IPS DF 19.7 (cell line): ENCODE measurements at regions not wholly inside any gene's neighbourhood (a gene's known extent, or its start where the extent isn't known, plus 50 kb on each side); places are given as distances from the start of the nearest gene placed in this dataset.
"Not testable (repeated sequence)": the region's sequence is repeated elsewhere in the genome, so short reads cannot be mapped to it uniquely, and the experiment has no call there.

Experiments
- DNase-seq: peaks from one replicate; pipeline ENCODE4 v3.0.0-alpha.2; 2013; ENCODE audit warnings: low read depth, low spot score

DNA sequence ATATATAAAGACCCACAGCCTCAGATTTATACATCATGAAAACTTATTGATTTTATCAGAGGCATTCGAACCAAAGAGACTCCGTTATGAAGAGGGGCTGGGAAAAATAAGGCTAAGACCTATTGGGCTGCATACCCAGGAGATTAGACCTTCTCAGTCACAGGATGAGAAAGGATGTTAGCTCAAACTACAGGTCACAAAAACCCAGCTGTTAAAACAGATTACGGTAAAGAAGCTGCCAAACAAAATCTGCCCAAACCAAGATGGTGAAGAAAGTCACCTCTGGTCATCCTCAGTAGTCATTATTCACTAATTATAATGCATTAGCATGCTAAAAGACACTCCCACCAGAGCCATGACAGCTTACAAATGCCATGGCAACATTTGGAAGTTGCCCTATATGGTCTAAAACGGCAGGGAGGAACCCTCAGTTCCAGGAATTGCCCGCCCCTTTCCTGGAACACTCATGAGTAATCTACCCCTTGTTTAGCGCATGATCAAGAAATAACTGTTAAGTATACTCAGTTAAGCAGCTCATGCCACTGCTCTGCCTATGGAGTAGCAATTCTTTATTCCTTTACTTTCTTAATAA, 362.5 kb upstream of the PCDH15 start:
- DNase-seq = no peak

DNA sequence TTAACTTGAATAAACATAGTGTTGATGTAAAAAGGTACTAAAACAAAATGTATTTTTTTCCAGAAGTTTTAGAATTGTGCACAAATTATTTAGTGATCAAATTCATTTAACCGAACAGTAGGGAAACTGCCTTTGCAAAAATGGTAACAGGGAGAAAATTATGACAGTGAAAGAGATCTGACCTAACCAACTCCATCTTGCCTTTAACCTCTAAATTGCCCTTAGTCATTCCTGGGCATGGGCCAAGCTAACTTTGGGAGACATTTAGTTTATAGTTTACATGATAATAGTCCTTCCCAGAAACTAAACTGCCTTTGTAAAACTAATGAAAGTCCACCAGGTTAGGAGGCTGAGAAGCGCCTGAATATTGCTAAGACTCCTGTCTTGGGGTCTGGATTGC, 361.3 kb upstream of the PCDH15 start:
- not testable (repeated sequence) for DNase-seq

DNA sequence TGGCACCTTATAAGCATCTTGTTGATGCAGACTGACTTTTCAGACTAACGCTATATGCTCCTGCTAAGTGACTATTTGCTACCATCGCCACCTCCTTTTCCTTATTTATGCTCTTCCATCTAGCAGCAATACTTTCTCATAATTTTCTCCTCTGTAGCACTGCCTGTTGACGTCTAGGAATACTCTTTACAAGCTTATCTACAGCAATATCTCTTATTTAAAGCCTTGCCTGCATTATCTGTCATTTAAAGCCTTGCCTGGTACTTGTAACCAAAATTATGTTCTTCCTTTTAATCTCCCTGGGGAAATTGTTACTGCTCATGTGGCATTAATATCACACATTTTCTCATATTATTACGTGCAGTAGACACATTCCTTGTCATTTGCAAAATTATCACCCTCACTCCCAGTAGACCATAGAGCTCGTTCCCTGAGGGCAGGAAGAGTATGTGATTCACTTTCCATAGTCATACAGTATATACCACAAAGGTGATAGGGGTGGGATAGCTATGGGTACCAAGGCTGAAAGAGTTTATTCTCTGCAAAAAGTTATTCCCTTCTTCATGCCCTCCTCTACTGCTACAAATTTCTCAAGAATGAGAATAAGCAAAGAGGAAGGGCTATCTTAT, 359.7 kb upstream of the PCDH15 start:
- DNase-seq = no peak

DNA sequence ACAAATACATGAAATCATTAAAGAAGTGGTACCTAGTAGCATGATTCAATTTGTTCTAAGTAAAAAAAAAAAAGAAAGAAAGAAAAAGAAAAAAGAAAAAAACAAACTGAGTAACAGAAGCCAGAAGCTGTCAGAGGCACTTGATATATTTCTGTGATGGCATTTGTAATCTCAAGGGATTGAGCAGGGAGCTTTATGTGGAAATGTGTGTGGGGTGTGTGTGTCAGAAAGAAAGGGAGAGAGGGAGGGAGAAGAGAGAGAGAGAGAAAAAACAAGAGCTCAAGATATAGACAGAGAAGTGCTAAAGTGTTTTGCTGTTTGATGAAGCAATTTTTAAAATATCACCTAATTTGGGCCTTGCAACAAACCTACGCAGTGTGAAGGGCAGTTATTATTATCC, 357.6 kb upstream of the PCDH15 start:
- DNase-seq = no peak

DNA sequence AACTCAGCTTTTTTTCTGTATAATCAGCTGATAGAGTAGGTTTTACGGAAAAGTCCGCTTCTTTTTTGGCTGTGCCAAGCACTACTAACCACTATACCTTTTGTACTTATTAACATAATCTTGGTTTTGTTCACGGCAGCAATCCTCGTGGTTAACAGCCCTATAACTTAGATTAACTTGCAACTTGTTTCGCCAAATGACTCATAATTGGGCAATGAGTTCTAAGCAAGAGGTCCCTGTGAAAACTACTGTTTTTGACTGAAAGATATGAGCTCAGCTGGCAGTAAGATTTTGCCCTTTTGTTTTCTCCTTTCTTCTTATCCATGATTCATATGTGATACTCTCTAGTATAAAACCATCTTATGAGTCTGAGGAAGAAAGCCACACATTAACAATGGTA, 345.0 kb upstream of the PCDH15 start:
- DNase-seq = no peak

DNA sequence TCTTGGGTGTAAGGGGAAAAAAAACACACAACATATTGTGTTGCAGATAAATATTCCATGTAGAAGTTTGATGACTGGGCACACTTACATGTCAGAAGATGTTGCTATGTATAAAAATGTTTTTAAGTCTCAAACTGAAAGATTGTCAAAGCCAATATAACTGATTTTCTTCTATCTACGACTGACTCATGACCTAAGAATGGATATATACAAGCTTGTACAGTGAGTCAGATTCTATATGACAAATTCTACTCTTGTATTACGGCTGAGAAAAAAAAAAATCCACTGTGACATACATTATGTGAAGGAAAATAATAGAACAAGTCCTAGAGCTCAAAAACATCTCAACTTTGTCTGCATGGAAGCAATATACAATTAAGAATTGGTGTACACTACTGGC, 343.0 kb upstream of the PCDH15 start:
- no peak for DNase-seq

DNA sequence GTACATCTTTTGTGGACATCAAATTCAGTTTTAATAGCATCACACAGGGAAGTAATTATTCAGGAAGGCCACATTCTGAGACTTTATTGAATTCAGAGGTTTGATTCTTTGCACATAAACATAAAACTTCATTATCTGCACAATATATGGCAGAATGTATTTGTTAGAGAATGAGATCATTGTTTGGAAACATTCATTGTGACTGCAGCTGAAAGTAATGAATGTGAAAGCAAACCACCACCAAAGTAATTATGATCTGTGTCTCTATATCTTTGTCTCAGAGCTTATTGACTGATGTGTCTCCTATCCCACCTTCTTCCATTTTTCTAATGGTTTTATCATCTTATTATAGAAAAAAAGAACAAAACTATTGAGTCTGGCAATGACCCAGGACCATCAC, 340.9 kb upstream of the PCDH15 start:
- DNase-seq = no peak

DNA sequence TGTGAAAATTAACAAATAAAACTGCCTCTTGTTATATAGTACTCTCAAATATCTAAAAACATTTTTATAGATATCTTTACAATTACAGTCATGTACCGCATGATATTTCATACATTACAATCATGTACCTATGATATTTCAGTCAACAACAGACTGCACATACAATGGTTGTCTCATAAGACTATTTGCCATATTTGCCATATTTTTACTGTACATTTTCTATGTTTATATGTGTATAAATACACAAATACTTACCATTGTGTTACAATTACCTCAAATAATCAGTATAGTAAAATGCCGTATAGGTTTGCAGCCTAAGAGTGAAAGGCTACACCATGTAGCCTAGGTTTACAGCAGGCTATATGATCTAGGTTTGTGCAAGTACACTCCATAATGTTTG, 336.0 kb upstream of the PCDH15 start:
- DNase-seq = no peak

DNA sequence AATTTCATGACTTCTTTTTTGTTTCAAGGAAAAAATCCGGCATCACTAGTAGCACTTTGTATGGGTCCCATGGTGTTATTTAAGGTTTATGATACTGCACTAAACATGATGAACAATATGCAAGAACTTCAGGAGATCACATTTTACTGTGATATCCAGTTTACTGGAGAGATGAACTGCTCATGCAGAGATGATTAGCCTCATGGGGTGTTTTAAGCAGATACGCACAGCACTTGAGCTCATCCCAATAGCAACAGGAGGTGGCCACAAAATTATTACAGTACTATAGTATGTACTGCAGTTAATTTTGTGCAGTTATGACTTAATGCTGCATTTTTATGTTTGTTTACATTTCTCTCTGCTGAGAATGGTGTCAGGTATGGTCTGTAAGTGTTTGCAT, 303.7 kb upstream of the PCDH15 start:
- DNase-seq = no peak

DNA sequence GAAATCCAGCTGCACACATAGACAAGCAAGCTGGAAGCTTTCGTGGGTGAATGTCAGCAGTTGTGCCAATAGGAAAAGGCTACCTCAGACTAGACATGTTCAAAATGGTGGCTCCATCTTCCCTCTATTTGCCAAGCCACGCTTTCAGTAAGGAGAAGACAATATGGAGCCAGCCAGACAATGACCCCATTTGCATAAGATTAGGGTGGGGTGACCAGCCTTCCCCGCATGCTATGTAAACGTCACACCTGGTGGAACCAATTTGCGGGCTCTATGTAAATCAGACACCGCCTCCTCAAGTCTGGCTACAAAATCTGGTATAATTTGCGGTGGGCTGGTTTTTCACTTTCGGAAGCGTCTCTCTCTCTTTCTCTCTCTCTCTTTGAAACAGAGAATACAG, 297.4 kb upstream of the PCDH15 start:
- DNase-seq = peak; percentile 7

DNA sequence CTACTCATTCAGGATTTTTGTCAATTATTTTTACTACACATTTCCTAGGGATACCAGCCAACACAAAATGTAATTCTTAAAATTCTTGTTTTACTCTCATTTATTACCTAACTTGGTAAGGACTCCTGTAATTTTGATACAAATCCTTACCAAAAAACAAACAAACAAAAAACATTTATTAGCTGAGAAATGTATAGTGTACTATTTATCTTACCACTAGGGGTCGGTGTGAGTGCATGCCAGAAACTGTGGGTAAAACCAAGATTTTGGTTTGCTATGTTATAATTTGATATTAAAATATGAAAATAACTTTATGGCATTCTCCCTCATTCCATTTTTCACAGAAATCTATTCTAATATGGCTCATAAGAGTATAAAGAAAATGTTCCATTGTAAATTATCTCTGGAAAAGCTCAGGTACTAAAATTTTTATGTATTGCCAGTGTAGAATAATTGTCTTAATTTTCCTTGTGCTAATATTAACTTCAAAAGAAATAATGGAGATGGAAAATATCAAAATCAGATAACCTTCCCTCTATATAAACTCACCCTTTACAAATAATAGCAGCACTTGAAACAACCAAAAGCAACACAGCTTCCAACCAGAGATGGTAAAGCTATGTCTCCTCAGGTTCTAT, 290.8 kb upstream of the PCDH15 start:
- no peak for DNase-seq

DNA sequence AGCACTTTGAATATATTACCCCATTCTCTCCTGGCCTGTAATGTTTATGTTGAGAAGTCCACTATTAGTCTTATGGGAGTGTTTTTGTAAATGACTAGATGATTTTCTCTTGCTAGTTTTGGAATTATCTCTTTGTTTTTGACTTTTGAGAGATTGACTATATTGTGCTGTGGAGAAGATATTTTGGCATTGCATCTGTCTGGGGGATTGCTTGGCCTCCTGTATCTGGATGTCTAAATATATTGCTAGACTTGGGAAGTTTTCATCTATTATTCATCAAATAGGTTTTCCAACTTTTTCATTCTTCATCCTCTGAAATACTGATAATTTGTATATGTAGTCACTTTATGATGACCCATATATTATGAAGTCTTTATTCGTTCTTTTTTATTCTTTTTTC, 277.1 kb upstream of the PCDH15 start:
- DNase-seq = no peak

DNA sequence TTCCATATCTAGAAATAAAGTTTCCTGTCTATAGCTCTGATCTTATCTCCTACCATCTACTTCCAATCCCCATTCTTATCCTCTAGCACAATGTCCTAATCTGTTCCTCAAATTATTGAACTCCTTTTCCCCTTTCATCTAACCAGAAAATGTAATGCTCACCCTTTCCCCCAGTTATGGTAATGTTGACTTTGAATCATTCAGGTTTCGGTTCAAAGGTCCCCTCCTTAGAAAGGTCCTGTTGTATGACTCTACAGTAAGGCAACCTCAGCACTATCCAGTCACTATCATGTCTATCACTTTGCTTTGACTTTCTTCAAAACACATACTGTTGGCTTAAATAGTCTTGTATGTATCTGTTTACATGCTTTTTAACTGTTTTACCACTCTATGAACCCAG, 264.2 kb upstream of the PCDH15 start:
- no peak for DNase-seq

DNA sequence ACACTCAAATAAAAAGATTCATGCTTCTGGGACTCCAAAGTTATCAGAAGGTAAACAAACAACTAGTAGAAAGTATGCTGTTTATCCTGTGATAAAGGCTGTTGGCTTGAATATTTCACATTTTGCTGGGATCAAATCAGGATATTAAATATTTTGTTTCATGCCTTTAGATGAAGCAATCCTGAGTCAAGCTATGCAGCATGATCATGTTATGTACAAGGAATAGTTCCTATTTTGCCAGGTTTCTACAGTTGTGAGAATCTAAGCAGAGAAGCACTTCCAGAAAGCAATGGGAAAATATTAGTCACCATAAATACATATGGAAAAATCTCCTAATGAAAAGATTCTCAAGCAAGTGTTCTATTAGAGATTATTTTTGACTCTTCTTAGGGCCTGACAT, 262.8 kb upstream of the PCDH15 start:
- no peak for DNase-seq

DNA sequence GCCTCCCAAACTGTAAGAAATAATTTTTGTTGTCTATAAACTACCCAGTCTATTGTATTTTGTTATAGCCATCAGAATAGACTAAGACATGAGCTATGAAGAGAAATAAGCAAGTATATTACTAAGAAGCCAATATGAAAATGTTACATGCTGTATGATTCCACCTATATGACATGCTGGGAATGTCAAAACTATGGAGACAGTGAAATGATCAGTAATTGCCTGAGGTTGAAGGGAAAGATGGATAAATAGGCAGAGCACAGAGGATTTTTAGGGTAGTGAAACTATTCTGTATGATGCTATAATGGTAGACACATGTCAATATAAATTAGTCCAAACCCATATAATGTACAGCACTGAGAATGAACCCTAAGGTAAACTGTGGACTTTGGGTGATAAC, 261.3 kb upstream of the PCDH15 start:
- DNase-seq = no peak

DNA sequence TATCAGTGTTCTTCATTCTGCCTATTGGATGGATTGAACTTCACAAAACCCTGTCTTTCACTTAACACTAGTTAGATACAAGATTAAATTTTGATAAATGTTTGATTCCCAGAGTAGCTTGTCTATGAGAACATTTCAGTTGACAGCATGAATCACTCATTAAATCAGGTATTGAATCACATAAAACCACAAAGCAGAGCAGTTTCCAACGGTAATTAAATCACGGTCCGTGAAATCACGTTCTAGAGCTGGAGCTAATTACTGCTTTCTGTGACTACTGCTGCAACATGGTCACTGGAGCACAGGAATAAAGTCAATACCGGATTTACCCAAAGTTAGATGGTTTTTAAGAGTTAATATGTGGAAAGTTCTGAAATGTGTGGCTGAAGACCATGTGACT, 257.8 kb upstream of the PCDH15 start:
- no peak for DNase-seq

DNA sequence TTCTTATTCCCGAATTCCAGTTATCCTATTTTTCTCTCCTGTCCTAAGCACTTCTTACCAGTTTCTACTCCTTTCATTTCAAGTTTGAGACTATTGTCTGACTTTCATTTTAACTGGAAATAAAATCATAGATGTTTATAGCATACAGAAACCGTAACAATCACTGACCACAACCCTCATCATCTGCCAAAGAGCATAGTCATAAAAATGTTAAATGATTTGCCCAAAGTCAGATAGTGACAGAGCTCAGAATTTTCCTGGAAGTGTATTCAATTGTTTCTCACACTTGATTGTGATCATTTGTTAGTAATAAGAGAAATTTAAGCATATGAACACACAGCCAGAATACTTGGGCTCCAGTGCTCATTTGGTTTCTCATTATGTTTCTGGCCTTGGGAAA, 250.5 kb upstream of the PCDH15 start:
- no peak for DNase-seq

DNA sequence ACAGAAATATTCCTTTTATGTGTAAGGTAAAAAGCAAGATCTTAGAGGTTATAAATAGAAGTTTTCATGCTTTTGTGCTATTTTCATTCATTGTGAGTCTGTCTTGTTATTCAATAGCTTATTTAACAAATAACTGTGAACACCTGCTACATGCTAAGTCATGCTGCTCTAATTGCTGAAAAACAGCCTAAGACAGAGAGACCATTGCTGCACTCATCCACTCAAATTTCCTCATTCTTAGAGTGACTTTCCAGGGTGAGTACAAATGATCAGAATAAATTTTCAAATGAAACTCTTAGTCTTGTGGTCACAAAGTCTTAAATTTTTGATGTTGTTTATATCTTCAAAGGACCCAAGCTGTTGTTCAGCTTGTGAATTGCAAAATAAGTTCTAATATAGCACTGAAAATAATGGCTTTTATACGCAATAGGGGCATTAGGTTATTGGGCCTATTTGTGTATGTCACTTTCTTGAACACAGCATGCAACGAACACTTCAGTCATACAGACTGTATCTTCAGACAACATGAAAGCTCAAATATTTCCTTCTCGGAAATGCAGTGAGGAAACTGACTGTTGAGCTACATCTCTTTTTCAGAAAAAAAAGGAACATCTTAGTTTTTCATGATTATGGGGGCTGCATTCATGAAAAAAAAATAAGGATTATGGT, 247.9 kb upstream of the PCDH15 start:
- no peak for DNase-seq

DNA sequence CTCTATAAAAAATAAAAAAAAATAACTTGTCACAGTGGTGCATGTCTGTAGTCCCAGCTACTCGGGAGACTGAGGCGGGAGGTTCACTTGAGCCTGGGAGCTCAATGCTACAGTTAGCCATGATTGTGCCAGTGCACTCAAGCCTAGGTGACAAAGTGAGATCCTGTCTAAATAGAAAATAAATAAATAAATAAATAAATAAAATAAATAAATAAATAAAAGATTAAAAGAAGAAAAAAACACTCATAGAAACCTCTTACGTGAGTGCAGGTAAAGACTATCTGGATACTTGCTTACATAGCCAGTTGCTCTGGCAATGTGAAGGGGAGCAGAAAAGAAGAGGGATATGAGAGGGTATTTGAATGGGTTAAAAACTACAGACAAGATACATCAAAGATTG, 242.5 kb upstream of the PCDH15 start:
- DNase-seq = no peak

DNA sequence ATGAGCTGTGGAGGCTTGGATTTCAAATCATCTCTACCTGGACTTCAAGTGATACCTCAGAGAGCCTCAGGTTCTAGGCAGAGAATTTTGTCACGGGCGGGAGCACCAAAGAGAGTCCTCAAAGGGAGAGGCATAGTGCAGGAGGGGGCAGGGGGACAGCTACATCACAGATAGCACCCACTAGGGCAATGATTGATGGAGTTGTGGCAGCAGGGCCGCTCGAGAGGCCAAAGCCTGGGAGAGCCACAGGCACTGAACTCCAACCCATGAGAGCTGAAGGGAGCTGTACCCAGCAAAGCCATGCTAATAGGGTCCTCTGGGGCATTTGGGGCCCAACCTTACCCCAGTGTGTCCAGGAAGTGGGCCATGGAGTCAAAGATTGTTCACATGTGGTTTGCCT, 232.0 kb upstream of the PCDH15 start:
- no peak for DNase-seq

DNA sequence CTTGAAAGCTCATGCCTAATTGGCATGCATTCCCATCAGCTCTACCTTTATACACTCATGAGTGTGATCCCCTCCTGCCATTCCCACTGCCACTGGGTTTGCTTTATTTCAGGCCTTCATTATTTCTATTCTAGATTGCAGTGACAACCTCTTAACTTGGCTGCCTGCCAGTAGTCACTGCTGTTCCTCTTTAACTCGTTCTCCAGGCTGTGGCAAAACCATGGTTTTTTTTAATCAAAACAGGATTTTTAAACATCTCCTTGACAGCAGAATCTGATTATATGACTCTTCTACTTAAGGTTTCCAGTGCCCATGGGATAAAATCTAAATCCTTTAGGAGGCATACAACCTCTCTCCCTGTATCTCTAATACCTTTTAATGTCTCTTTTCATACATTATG, 223.7 kb upstream of the PCDH15 start:
- DNase-seq = no peak

DNA sequence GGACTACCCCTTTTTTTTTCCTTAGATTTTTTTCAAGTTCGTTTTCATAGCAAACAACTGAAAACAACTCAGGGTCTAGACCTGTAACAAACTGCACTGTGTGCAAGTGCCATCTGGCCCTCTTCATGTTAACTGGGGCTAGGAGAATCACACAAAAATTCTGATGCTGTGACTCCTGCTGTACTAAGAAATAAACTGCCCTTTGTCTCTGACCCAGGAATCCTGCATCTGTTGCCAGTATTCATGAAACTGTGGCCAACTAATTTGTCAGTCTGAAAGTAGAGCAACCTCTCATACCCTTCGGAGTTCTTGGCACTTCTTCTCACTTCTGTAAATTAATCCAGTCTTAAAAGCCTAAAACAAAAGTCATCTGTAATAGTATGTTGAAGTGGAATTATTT, 218.4 kb upstream of the PCDH15 start:
- no peak for DNase-seq

DNA sequence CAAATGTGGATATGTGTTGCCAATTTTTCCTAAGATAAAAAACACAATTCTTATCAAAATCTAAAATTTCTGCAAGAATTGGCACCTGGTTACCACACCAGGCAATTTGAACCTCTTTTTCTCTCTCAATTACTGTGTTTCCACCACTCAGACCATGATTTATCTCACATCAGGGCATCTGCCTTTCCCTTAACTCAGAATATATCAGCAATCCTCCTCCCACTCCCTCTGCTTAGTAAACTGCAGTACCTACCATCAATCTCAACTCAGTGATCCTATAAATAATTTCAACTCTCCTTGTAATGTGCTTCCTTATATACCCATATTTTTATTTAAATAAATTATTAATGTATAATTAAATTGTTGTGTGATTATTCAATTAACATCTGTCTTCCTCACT, 212.3 kb upstream of the PCDH15 start:
- no peak for DNase-seq
